Fibroblast of skin of left quadriceps (primary cell): ENCODE measurements at regions not wholly inside any gene's neighbourhood (a gene's known extent, or its start where the extent isn't known, plus 50 kb on each side); places are given as distances from the start of the nearest gene placed in this dataset.

Source experiments
- DNase-seq, 2 experiments: peaks; one replicate each; pipeline ENCODE4 v3.0.0-alpha.2; 2013; ENCODE audit warnings: low read depth in 2 of 2

GRCh38 chr9:12933957-12934356 lies 159.1 kb downstream of the LURAP1L start:
- DNase-seq: no peak

DNA sequence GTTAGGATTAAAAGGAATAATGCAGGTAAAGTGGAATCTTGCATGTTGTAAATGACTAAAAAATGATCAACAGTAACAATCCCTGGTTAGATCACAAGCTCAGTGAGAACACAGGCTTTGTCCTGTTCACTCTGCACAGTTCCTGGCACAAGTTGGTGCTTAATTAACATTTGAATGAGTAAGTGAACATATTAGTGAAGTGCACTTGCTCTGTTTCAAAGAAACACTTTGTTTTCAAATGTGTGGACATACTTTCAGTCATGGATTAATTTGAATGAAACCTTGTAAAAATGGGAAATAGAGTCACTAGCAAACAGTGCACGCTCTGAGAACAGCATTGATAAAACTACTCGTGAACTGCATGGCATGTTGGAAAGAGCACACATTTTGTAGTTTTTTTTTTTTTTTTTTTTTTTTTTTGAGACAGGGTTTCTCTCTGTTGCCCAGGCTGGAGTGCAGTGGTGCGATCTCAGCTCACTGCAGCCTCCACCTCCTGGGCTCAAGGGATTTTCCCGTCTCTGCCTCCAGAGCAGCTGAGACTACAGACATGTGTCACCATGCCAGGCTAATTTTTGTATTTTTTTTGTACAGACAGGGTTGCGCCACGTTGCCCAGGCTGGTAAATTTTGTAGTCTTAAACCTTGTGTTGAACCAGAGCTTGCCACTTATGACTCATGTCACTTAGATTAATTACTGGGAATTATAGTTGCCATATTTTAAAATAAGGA lies 159.9 kb downstream of the LURAP1L start:
- no peak for DNase-seq

GRCh38 chr9:12935714-12936113 lies 160.9 kb downstream of the LURAP1L start:
- peak; percentile 45 to 46 for DNase-seq

DNA sequence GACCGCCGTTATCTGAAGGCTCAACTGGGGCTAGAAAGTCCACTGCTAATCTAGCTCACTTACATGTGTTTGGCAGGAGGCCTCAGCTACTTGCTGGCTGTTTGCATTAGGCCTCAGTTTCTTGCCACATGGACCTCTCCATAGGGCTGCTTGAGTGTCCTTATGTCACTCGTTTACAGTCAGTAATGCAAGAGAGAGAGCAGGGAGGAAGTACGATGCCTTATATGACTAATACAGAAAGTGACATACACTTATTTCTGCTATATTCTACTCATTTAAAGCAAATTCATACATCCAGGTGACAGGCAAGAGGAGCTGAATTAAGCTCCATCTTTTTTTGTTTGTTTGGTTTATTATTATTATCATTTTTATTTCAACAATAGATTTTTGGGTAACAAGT lies 179.6 kb downstream of the LURAP1L start:
- DNase-seq: no peak

GRCh38 chr9:12955510-12956163 lies 180.8 kb downstream of the LURAP1L start:
- DNase-seq: no peak

DNA sequence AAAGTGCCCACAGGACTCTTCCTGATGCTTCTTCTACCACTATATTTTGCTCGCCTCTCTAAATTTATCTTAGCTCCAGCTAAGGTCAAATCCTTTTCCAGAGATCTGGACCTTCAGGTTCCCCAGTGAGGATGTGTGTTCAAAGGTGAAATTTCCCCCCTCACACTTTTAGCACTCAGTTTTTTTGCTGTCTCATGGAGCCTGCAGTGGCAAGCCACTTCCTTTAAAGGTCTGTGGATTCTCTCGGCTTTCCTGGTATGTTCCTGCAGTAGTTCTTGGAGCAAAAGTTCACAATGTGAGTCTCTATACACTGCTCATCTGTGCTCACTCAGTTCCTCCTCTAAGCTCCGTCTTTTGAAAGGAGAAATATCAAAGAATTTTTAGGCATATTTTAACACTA lies 181.4 kb downstream of the LURAP1L start:
- DNase-seq: no peak

DNA sequence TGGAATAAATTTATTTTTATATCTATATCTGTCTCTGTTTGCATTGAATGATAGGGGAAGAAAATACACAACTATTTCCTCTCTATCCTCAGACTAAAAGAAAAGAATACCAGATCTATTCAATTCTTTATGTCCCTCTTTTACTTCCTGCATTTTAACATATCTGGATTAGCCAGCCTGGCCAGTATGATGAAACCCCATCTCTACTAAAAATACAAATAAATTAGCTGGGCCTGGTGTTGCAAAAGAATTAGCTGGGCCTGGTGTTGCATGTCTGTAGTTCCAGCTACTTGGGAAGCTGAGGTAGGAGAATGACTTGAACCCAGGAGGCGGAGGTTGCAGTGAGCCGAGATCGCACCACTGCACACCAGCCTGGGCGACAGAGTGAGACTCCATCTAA lies 182.0 kb downstream of the LURAP1L start:
- DNase-seq: no peak

DNA sequence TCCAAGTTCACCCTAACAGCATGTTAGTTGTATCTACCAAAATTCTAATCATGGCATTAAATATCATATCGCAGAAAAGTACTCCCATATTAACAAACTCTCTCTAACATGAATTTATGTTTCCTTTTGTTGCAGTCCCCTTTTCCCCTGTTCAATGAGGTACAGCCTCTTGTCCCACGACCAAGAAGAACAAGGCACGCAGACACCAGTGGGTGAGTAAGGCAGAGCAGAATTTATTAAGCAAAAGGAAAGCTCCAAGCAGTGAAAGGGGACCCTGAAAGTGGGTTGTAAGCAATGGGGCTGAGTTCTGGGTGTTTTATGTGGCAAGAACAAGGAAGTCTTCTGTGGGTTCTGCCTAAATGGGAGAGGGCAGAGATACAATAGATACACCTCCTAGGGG lies 183.5 kb downstream of the LURAP1L start:
- no peak for DNase-seq

DNA sequence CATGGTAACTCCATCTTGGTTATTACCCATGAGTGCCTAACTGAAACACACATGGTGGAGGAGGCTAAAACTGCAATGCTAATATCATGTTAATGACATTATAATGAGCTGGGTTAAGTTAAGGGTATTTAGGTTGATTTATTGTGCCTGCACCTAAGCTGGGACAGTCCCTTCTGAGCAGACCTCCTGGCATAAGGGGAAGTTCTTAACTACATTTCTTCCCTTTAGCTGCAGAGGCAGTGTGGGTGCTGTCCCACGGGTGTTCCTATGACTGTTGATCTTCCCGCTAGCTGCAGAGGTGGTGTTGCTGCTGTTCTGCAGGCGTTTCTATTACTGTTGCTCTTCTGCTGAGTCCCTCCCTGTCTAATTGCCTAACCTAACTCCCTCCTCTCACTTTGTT lies 183.9 kb downstream of the LURAP1L start:
- DNase-seq: no peak

GRCh38 chr9:12961276-12961809 lies 186.5 kb downstream of the LURAP1L start:
- no peak for DNase-seq

DNA sequence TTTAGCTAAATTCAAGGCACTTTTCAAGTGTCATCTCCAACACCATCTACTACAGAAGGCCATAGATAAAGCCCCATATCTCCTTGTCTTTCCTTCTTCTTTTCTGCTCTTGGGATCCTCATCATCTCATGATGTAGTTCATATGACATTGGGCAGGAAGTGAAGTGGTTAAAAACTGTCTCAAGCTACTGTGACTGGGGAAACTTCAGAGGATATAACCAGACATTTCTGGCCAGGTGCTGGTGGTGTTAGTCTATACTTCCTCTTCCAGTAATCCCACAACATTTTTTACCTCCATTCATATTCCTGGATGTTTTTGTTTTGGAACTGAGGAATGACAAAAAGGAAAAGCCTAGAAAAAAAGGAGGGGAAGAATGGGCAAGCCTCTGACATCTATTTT lies 188.7 kb downstream of the LURAP1L start:
- no peak for DNase-seq

DNA sequence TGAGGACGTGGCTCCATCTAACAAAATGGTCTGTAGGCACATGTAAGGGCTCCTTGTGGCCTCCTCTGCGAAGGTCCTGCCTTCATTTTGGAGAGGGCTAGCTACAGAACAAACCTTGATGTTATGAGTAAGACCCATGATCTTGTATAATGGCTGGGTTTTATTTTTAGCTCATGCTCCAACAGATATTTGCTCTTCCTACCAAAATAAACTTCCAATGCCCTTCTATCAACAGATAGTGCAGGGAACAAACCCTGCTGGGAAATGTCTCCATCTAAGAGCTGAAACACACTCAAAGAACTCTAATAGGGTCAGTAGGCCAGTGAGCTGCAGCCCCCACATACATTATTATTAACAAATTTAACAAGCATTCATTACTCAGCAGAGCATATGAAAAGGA lies 189.5 kb downstream of the LURAP1L start:
- DNase-seq: no peak

DNA sequence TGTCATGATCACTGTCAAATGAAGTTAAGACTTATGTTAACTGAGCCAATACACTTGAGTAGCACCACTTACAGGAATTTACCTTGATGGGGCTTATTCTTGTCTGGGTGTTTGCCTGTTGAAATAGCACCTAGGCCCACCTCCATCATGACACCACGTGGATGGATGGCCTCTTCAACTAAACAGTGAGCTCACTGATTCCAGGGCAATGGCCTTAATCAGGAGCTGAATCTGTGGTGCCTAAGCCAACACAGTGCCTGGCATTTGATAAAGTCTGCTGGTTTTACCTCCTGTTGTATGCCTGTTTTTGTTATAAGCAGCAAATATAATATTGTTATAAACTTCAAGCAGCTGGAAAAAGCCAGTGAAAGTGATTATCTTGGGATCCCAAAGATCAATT lies 190.5 kb downstream of the LURAP1L start:
- DNase-seq: no peak

- no peak for DNase-seq
Observed at GRCh38 chr9:12968093-12968492, 193.3 kb downstream of the LURAP1L start.

DNA sequence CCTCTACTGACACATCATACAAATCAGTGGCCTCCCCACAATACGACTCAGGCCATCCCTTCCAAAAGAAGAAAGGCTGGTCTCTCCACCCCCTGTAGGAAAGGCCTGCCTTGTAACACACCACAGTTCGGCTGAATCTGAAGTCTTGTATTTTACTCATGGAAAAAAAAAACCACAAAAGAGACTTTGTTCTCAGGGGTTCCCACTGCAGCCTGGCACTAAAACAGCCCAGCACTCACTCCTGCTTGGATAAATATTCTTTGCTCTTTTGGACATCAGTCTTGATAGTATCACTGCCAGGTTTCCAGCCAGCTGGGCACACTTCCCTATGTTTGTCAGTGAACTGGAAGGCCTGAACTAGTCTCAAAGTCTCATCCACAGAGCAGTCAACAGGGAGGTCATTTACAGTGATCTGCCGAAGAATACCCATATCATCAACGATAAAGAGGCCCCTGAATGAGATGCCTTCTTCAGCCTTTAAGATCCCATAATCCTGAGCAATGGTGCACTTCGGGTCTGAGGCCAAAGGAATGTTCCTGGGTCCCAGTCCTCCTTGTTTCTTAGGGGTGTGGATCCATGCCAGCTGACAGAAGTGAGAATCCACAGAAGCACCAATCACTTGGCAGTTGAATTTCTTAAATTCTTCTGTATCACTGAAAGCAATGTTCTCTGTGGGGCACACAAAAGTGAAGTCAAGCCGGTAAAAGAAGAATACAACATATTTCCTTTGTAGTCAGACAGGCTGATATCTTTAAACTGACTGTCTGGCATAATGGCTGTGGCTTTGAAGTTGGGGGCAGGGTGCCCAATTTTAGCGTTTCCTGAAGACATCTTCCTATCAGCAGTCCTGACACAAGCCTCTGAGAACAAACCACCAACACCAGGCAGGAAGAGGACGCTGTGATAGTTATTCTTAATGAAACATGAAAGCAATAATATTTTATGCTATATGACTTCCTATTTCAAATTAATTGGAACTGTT lies 198.1 kb downstream of the LURAP1L start:
- no peak for DNase-seq

GRCh38 chr9:12973710-12974109 lies 198.9 kb downstream of the LURAP1L start:
- DNase-seq: no peak

GRCh38 chr9:12974671-12975070 lies 199.9 kb downstream of the LURAP1L start:
- no peak for DNase-seq

- DNase-seq: no peak
Observed at GRCh38 chr9:12975496-12975895, 200.7 kb downstream of the LURAP1L start.

DNA sequence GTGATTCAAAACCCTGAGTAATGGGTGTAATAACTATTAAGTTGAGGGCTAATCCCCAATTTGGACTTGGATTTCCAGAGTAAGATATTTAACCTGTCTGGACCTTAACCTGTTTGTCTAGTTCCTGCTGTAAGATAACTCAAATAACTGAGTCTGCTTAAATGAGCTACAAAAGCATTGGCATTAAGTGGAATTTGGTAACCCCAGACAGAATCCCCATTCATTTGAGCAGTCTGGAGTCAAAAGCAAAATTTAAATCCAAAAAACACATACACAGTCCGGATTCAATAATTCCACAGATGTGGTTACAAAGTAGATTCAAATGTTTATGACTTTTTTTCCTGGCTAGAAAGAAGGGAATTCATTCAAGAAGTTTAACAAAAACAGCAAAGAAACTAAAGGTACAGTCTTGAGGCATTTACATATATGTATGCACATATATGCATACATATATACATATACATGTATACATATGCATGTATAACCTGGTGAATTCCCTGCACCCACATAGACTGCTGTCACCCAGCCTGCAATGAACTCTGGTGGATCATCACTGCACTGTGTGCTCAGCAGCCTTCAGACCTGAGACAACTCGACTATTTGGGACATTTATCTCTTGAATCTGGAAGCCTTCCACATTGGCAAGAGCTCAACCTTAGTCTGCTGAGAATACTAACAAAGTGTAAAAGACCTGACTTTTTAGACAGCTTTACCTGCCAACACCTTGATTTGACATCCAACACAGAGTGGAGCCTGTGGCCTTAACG lies 205.4 kb downstream of the LURAP1L start:
- no peak for DNase-seq

GRCh38 chr9:12988258-12988657 lies 213.4 kb downstream of the LURAP1L start:
- no peak for DNase-seq

- DNase-seq: no peak
Observed at GRCh38 chr9:12989669-12990068, 214.8 kb downstream of the LURAP1L start.
